ENCODE measurements at regions not wholly inside any gene's neighbourhood (a gene's known extent, or its start where the extent isn't known, plus 50 kb on each side); places are given as distances from the start of the nearest gene placed in this dataset.

GRCh38 chr5:99133921-99134320 lies 205.1 kb upstream of the CHD1 start:
- H2AFZ ChIP-seq (ENCODE audit: insufficient read depth, low read depth, low read length, poor library complexity, severe bottlenecking), result no peak overlapping the region
- H3K4me1 Mint-ChIP-seq, result peaks cover 2% of the 10 kb centered on the region
- ChIA-PET POLR2A (no interaction called here), CTCF (no interaction called here)
- H3K4me2 ChIP-seq (replicated peaks; ENCODE audit: low read depth, low read length, poor library complexity, severe bottlenecking), result no peak overlapping the region
- H3K27ac ChIP-seq (ENCODE audit: low read length in 2 of 2), result no peak overlapping the region
- WGBS (ENCODE audit: insufficient coverage), result no CpG with 5 or more reads among the region's 4 CpGs
- H3K27me3 Mint-ChIP-seq, result peaks cover 9% of the 10 kb centered on the region
- H4K20me1 ChIP-seq (ENCODE audit: control insufficient read depth, insufficient read depth, low read length, poor library complexity, severe bottlenecking), result no peaks in the 10 kb centered on the region
- no peak overlapping the region for H3K27ac Mint-ChIP-seq
- no peak overlapping the region for H3K4me3 Mint-ChIP-seq
- H3K9ac ChIP-seq (ENCODE audit: low read length), result no peak overlapping the region
- H3K4me3 ChIP-seq (ENCODE audit: control extremely low read depth in 1 of 5, extremely low read depth in 1 of 5, insufficient read depth in 1 of 5, low read depth in 2 of 5, low read length in 4 of 5), result no peak overlapping the region
- no peaks in the 10 kb centered on the region for H3K27me3 ChIP-seq (replicated peaks in 1 of 4; ENCODE audit: control extremely low read depth in 1 of 4, control insufficient read depth in 3 of 4, insufficient read depth in 4 of 4, low read length in 3 of 4)
- DNase-seq, result no peak
- TF ChIP-seq CTCF (IDR thresholded peaks at IDR 0.05), result no peak
- TF ChIP-seq EZH2 (IDR thresholded peaks at IDR 0.05; ENCODE audit: borderline replicate concordance, insufficient read depth, low read depth, low read length, poor library complexity, severe bottlenecking), result no peak
- ATAC-seq (ENCODE audit: low read depth), result no peak
- no peaks in the 10 kb centered on the region for H3K9me3 Mint-ChIP-seq (ENCODE audit: insufficient read depth)
- no peaks in the 10 kb centered on the region for H3K79me2 ChIP-seq (ENCODE audit: control insufficient read depth, insufficient read depth, low read length)
- no peaks in the 10 kb centered on the region for H3K9me3 ChIP-seq (ENCODE audit: control extremely low read depth in 1 of 3, control insufficient read depth in 2 of 3, insufficient read depth in 1 of 3, low read length in 2 of 3)
- intact Hi-C loops (cut with micrococcal nuclease), result no loop called here
- no peaks in the 10 kb centered on the region for H3K4me1 ChIP-seq (ENCODE audit: control insufficient read depth in 2 of 2, insufficient read depth in 2 of 2, low read length in 2 of 2)
- no peaks in the 10 kb centered on the region for H3K36me3 ChIP-seq (replicated peaks in 1 of 2; ENCODE audit: control extremely low read depth in 1 of 2, control insufficient read depth in 1 of 2, extremely low read depth in 1 of 2, insufficient read depth in 2 of 2, low read length in 1 of 2)

GRCh38 chr5:99129768-99130501 lies 201.1 kb upstream of the CHD1 start:
- Mint-ChIP-seq H3K4me1 (peaks cover 2% of the 10 kb centered on the region), H3K27ac (no peak overlapping the region), H3K9me3 (ENCODE audit: insufficient read depth) (no peaks in the 10 kb centered on the region), H3K4me3 (no peak overlapping the region), H3K27me3 (peaks cover 6% of the 10 kb centered on the region)
- intact Hi-C loops (cut with micrococcal nuclease), result no loop called here
- Histone ChIP-seq H3K79me2 (ENCODE audit: control insufficient read depth, insufficient read depth, low read length) (no peaks in the 10 kb centered on the region), H3K4me1 (ENCODE audit: control insufficient read depth in 2 of 2, insufficient read depth in 2 of 2, low read length in 2 of 2) (no peaks in the 10 kb centered on the region), H3K27me3 (replicated peaks in 1 of 4; ENCODE audit: control extremely low read depth in 1 of 4, control insufficient read depth in 3 of 4, insufficient read depth in 4 of 4, low read length in 3 of 4) (no peaks in the 10 kb centered on the region), H3K4me3 (ENCODE audit: control extremely low read depth in 1 of 5, extremely low read depth in 1 of 5, insufficient read depth in 1 of 5, low read depth in 2 of 5, low read length in 4 of 5) (no peak overlapping the region), H3K9me3 (ENCODE audit: control extremely low read depth in 1 of 3, control insufficient read depth in 2 of 3, insufficient read depth in 1 of 3, low read length in 2 of 3) (no peaks in the 10 kb centered on the region), H4K20me1 (ENCODE audit: control insufficient read depth, insufficient read depth, low read length, poor library complexity, severe bottlenecking) (no peaks in the 10 kb centered on the region), H3K27ac (ENCODE audit: low read length in 2 of 2) (no peak overlapping the region), H3K9ac (ENCODE audit: low read length) (no peak overlapping the region), H2AFZ (ENCODE audit: insufficient read depth, low read depth, low read length, poor library complexity, severe bottlenecking) (no peak overlapping the region), H3K36me3 (replicated peaks in 1 of 2; ENCODE audit: control extremely low read depth in 1 of 2, control insufficient read depth in 1 of 2, extremely low read depth in 1 of 2, insufficient read depth in 2 of 2, low read length in 1 of 2) (no peaks in the 10 kb centered on the region), H3K4me2 (replicated peaks; ENCODE audit: low read depth, low read length, poor library complexity, severe bottlenecking) (no peak overlapping the region)
- ChIA-PET CTCF (interaction anchor here (1.0 kb wide), 1 partner anchor 25 kb away, joined by 3 read pairs; no protein-coding TSS in a partner anchor), POLR2A (no interaction called here)
- ATAC-seq (ENCODE audit: low read depth), result no peak
- DNase-seq, result no peak
- TF ChIP-seq CTCF (IDR thresholded peaks at IDR 0.05) (no peak), EZH2 (IDR thresholded peaks at IDR 0.05; ENCODE audit: borderline replicate concordance, insufficient read depth, low read depth, low read length, poor library complexity, severe bottlenecking) (no peak)
- WGBS (ENCODE audit: insufficient coverage), result 22% methylated on average over 6 of the region's 6 CpGs

Data from B cell (primary cell).